Stimulated activated naive B cell treated with anti-CD40 and anti-IgM and Interleukin-4, amounts not matched to agents 10 μg/mL and 1 μg/mL and 100 μg/mL, for 72 hours (primary cell): ENCODE measurements at regions not wholly inside any gene's neighbourhood (a gene's known extent, or its start where the extent isn't known, plus 50 kb on each side); places are given as distances from the start of the nearest gene placed in this dataset.

Source experiments
- ATAC-seq, 2 donors: fragments of 150-1000 bp; cut with Tn5 transposase; replicated peaks; 2 replicates each; pipeline ENCODE4 v1.10.0; 2021; ENCODE audit warnings: moderate library complexity in 1 of 2
- DNase-seq: peaks from one replicate; pipeline ENCODE4 v3.0.0; 2021
- H3K27ac Mint-ChIP-seq: one replicate; pipeline ENCODE4 v1.8.0; 2022; ENCODE audit warnings: mild to moderate bottlenecking, mixed read lengths
- H3K27me3 Mint-ChIP-seq, 2 donors: one replicate each; pipeline ENCODE4 v1.8.0; 2022; ENCODE audit warnings: mixed read lengths in 2 of 2
- H3K36me3 Mint-ChIP-seq, 2 donors: one replicate each; pipeline ENCODE4 v1.8.0; 2022; ENCODE audit warnings: mixed read lengths in 2 of 2, mild to moderate bottlenecking in 1 of 2
- H3K4me1 Mint-ChIP-seq, 2 donors: one replicate each; pipeline ENCODE4 v1.8.0; 2022; ENCODE audit warnings: mixed read lengths in 2 of 2, mild to moderate bottlenecking in 1 of 2
- H3K4me3 Mint-ChIP-seq, 2 donors: one replicate each; pipeline ENCODE4 v1.8.0; 2022; ENCODE audit warnings: mild to moderate bottlenecking in 2 of 2, mixed read lengths in 2 of 2, moderate library complexity in 1 of 2
- H3K9me3 Mint-ChIP-seq, 2 donors: one replicate each; pipeline ENCODE4 v1.8.0; 2022; ENCODE audit warnings: mixed read lengths in 2 of 2, mild to moderate bottlenecking in 1 of 2

GRCh38 chr2:235133837-235134236 is 182.0 kb downstream of the SH3BP4 start:
- no peak for DNase-seq
- Mint-ChIP-seq H3K9me3 (no peaks in the 10 kb centered on the region), H3K27me3 (peaks cover 44 to 61% of the 10 kb centered on the region in 2 donors), H3K4me1 (peaks cover 0 to 3% of the 10 kb centered on the region in 2 donors), H3K36me3 (no peaks in the 10 kb centered on the region), H3K27ac (no peak overlapping the region), H3K4me3 (no peak overlapping the region)
- no peak for ATAC-seq

GRCh38 chr2:235134420-235134819 is 182.6 kb downstream of the SH3BP4 start:
- Mint-ChIP-seq H3K4me1 (peaks cover 0 to 3% of the 10 kb centered on the region in 2 donors), H3K4me3 (no peak overlapping the region), H3K9me3 (no peaks in the 10 kb centered on the region), H3K36me3 (no peaks in the 10 kb centered on the region), H3K27me3 (peaks cover 44 to 61% of the 10 kb centered on the region in 2 donors), H3K27ac (no peak overlapping the region)
- ATAC-seq (no peak), DNase-seq (no peak)

- Mint-ChIP-seq H3K9me3 (no peaks in the 10 kb centered on the region), H3K4me1 (peaks cover 0 to 3% of the 10 kb centered on the region in 2 donors), H3K27ac (no peak overlapping the region), H3K36me3 (no peaks in the 10 kb centered on the region), H3K27me3 (peaks cover 44 to 61% of the 10 kb centered on the region in 2 donors), H3K4me3 (no peak overlapping the region)
- DNase-seq (no peak), ATAC-seq (no peak)
Measured at GRCh38 chr2:235135195-235135965, 183.6 kb downstream of the SH3BP4 start.

- Mint-ChIP-seq H3K4me1 (peaks cover 0 to 3% of the 10 kb centered on the region in 2 donors), H3K9me3 (no peaks in the 10 kb centered on the region), H3K36me3 (no peaks in the 10 kb centered on the region), H3K27ac (no peak overlapping the region), H3K27me3 (peaks cover 45 to 61% of the 10 kb centered on the region in 2 donors), H3K4me3 (peak overlapping the region; percentile 35 to 39)
- DNase-seq: peak; percentile 28
- ATAC-seq: peak; percentile 68 to 72
Measured at GRCh38 chr2:235135990-235136561, 184.3 kb downstream of the SH3BP4 start.

GRCh38 chr2:235138339-235138738 is 186.5 kb downstream of the SH3BP4 start:
- H3K27ac Mint-ChIP-seq: no peak overlapping the region
- H3K27me3 Mint-ChIP-seq: peaks cover 36 to 40% of the 10 kb centered on the region in 2 donors
- DNase-seq: no peak
- no peak for ATAC-seq
- H3K4me3 Mint-ChIP-seq: no peak overlapping the region
- peaks cover 0 to 3% of the 10 kb centered on the region in 2 donors for H3K4me1 Mint-ChIP-seq
- H3K9me3 Mint-ChIP-seq: no peaks in the 10 kb centered on the region
- no peaks in the 10 kb centered on the region for H3K36me3 Mint-ChIP-seq

GRCh38 chr2:235139956-235140800 is 188.4 kb downstream of the SH3BP4 start:
- peaks cover 0 to 3% of the 10 kb centered on the region in 2 donors for H3K4me1 Mint-ChIP-seq
- no peak overlapping the region for H3K4me3 Mint-ChIP-seq
- H3K27ac Mint-ChIP-seq: no peak overlapping the region
- peaks cover 28 to 39% of the 10 kb centered on the region in 2 donors for H3K27me3 Mint-ChIP-seq
- no peaks in the 10 kb centered on the region for H3K9me3 Mint-ChIP-seq
- DNase-seq (no peak), ATAC-seq (no peak)
- H3K36me3 Mint-ChIP-seq: no peaks in the 10 kb centered on the region

GRCh38 chr2:235140801-235141081 is 188.9 kb downstream of the SH3BP4 start:
- no peak overlapping the region for H3K4me3 Mint-ChIP-seq
- H3K36me3 Mint-ChIP-seq: no peaks in the 10 kb centered on the region
- H3K4me1 Mint-ChIP-seq: peaks cover 0 to 3% of the 10 kb centered on the region in 2 donors
- ATAC-seq (no peak), DNase-seq (no peak)
- H3K9me3 Mint-ChIP-seq: peaks cover 2 to 4% of the 10 kb centered on the region in 2 donors
- H3K27me3 Mint-ChIP-seq: peaks cover 22 to 33% of the 10 kb centered on the region in 2 donors
- H3K27ac Mint-ChIP-seq: no peak overlapping the region

- H3K9me3 Mint-ChIP-seq: peaks cover 4 to 8% of the 10 kb centered on the region in 2 donors
- no peak for DNase-seq
- H3K27ac Mint-ChIP-seq: no peak overlapping the region
- peaks cover 18 to 34% of the 10 kb centered on the region in 2 donors for H3K27me3 Mint-ChIP-seq
- no peak overlapping the region for H3K4me3 Mint-ChIP-seq
- H3K36me3 Mint-ChIP-seq: no peaks in the 10 kb centered on the region
- no peaks in the 10 kb centered on the region for H3K4me1 Mint-ChIP-seq
- no peak for ATAC-seq
Measured at GRCh38 chr2:235141411-235142128, 189.8 kb downstream of the SH3BP4 start.

GRCh38 chr2:235142601-235143000 is 190.8 kb downstream of the SH3BP4 start:
- no peak overlapping the region for H3K4me3 Mint-ChIP-seq
- ATAC-seq (no peak), DNase-seq (no peak)
- peaks cover 11 to 32% of the 10 kb centered on the region in 2 donors for H3K27me3 Mint-ChIP-seq
- no peaks in the 10 kb centered on the region for H3K4me1 Mint-ChIP-seq
- no peak overlapping the region for H3K27ac Mint-ChIP-seq
- no peaks in the 10 kb centered on the region for H3K36me3 Mint-ChIP-seq
- peaks cover 4 to 8% of the 10 kb centered on the region in 2 donors for H3K9me3 Mint-ChIP-seq

- Mint-ChIP-seq H3K36me3 (no peaks in the 10 kb centered on the region), H3K27ac (no peak overlapping the region)
Measured at GRCh38 chr2:235143789-235144188, 192.0 kb downstream of the SH3BP4 start.

GRCh38 chr2:235144291-235144690 is 192.5 kb downstream of the SH3BP4 start:
- peaks cover 4 to 8% of the 10 kb centered on the region in 2 donors for H3K9me3 Mint-ChIP-seq
- peaks cover 16 to 37% of the 10 kb centered on the region in 2 donors for H3K27me3 Mint-ChIP-seq

More at GRCh38 chr2:235143789-235144188, 192.0 kb downstream of the SH3BP4 start:
- DNase-seq (no peak), ATAC-seq (no peak)
- peaks cover 4 to 8% of the 10 kb centered on the region in 2 donors for H3K9me3 Mint-ChIP-seq
- no peak overlapping the region for H3K4me3 Mint-ChIP-seq
- H3K4me1 Mint-ChIP-seq: no peaks in the 10 kb centered on the region
- H3K27me3 Mint-ChIP-seq: peaks cover 16 to 37% of the 10 kb centered on the region in 2 donors

GRCh38 chr2:235146206-235146605 is 194.4 kb downstream of the SH3BP4 start:
- Mint-ChIP-seq H3K9me3 (peaks cover 4 to 8% of the 10 kb centered on the region in 2 donors), H3K27ac (no peak overlapping the region), H3K4me1 (no peaks in the 10 kb centered on the region), H3K36me3 (no peaks in the 10 kb centered on the region), H3K27me3 (peaks cover 16 to 43% of the 10 kb centered on the region in 2 donors), H3K4me3 (no peak overlapping the region)
- DNase-seq (no peak), ATAC-seq (no peak)

More at GRCh38 chr2:235144291-235144690, 192.5 kb downstream of the SH3BP4 start:
- H3K36me3 Mint-ChIP-seq: no peaks in the 10 kb centered on the region
- no peaks in the 10 kb centered on the region for H3K4me1 Mint-ChIP-seq
- DNase-seq: no peak
- H3K4me3 Mint-ChIP-seq: no peak overlapping the region
- H3K27ac Mint-ChIP-seq: no peak overlapping the region
- no peak for ATAC-seq

GRCh38 chr2:235146871-235147565 is 195.2 kb downstream of the SH3BP4 start:
- DNase-seq (no peak), ATAC-seq (no peak)
- H3K27me3 Mint-ChIP-seq: peaks cover 16 to 45% of the 10 kb centered on the region in 2 donors
- no peak overlapping the region for H3K27ac Mint-ChIP-seq
- no peak overlapping the region for H3K4me3 Mint-ChIP-seq
- no peaks in the 10 kb centered on the region for H3K4me1 Mint-ChIP-seq
- H3K9me3 Mint-ChIP-seq: peaks cover 4 to 8% of the 10 kb centered on the region in 2 donors
- H3K36me3 Mint-ChIP-seq: no peaks in the 10 kb centered on the region
